Transverse colon (tissue), 4 donors: ENCODE measurements at regions not wholly inside any gene's neighbourhood (a gene's known extent, or its start where the extent isn't known, plus 50 kb on each side); places are given as distances from the start of the nearest gene placed in this dataset.

Experiments used
- CTCF ChIP-seq, 5 experiments: fragments of 200-600 bp in 3 of 5; fragments of 450-650 bp in 2 of 5; sonication (generic) in 3 of 5; IDR thresholded peaks; 1 replicate in 2 of 5; 2 replicates in 3 of 5; pipeline ENCODE4 v1.5.1; 2016 to 2017; ENCODE audit warnings: antibody characterized with exemption in 5 of 5, inconsistent platforms in 3 of 5, mild to moderate bottlenecking in 2 of 5, moderate library complexity in 1 of 5
- POLR2A ChIP-seq: fragments of 450-650 bp; IDR thresholded peaks from one replicate; pipeline ENCODE4 v1.6.1; 2016; ENCODE audit warnings: antibody characterized with exemption, mild to moderate bottlenecking, moderate library complexity
- POLR2AphosphoS5 ChIP-seq, 3 donors: sonication (generic); formaldehyde crosslinking; IDR thresholded peaks; one replicate each; pipeline ENCODE4 v1.6.1; 2016; ENCODE audit warnings: antibody characterized with exemption in 3 of 3

GRCh38 chr6:113643407-113643770 lies 213.8 kb upstream of the MARCKS start:
- TF ChIP-seq POLR2A (no peak), CTCF (IDR thresholded peaks at IDR 0.05) (no peak), POLR2AphosphoS5 (IDR thresholded peaks at IDR 0.05) (no peak)
